ENCODE measurements at regions not wholly inside any gene's neighbourhood (a gene's known extent, or its start where the extent isn't known, plus 50 kb on each side); places are given as distances from the start of the nearest gene placed in this dataset.
"Not testable (repeated sequence)": the region's sequence is repeated elsewhere in the genome, so short reads cannot be mapped to it uniquely, and the experiment has no call there.

- H3K4me1 Mint-ChIP-seq; H3K4me1 ChIP-seq (ENCODE audit: insufficient read depth, low read length); H3K36me3 ChIP-seq (ENCODE audit: insufficient read depth, low read length); H3K4me3 ChIP-seq (ENCODE audit: low read length in 2 of 2); intact Hi-C loops (cut with micrococcal nuclease); POLR2A ChIA-PET (ENCODE audit: partially characterized antibody); DNase-seq; H3K36me3 Mint-ChIP-seq; H3K27ac ChIP-seq (ENCODE audit: low read depth, low read length); H3K27me3 ChIP-seq (ENCODE audit: insufficient read depth, low read length); H3K9me3 ChIP-seq (ENCODE audit: control insufficient read depth in 1 of 2, low read length in 2 of 2); H3K4me3 Mint-ChIP-seq; H3K27me3 Mint-ChIP-seq; CTCF ChIA-PET (ENCODE audit: partially characterized antibody); H3K27ac Mint-ChIP-seq: not testable (repeated sequence)
- peaks cover 2 to 38% (median 21%) of the 10 kb centered on the region in 8 donors for H3K9me3 Mint-ChIP-seq
Observed at GRCh38 chr7:115597220-115597619, 433.3 kb downstream of the TFEC start.

- Histone ChIP-seq H3K27ac (ENCODE audit: low read depth, low read length) (no peak overlapping the region), H3K9me3 (ENCODE audit: control insufficient read depth in 1 of 2, low read length in 2 of 2) (no peaks in the 10 kb centered on the region), H3K36me3 (ENCODE audit: insufficient read depth, low read length) (no peaks in the 10 kb centered on the region), H3K4me3 (ENCODE audit: low read length in 2 of 2) (no peak overlapping the region), H3K27me3 (ENCODE audit: insufficient read depth, low read length) (no peaks in the 10 kb centered on the region), H3K4me1 (ENCODE audit: insufficient read depth, low read length) (no peaks in the 10 kb centered on the region)
- no peak overlapping the region for H3K27ac Mint-ChIP-seq
- intact Hi-C loops (cut with micrococcal nuclease), result no loop called here
- H3K27me3 Mint-ChIP-seq, result peaks cover 1 to 5% of the 10 kb centered on the region in 2 donors
- CTCF ChIA-PET (ENCODE audit: partially characterized antibody), result no interaction called here
- H3K4me3 Mint-ChIP-seq, result no peak overlapping the region
- H3K4me1 Mint-ChIP-seq, result no peaks in the 10 kb centered on the region
- H3K36me3 Mint-ChIP-seq, result no peaks in the 10 kb centered on the region
- H3K9me3 Mint-ChIP-seq, result peaks cover 2 to 36% (median 18%) of the 10 kb centered on the region in 8 donors
- DNase-seq, result no peak
- POLR2A ChIA-PET (ENCODE audit: partially characterized antibody), result no interaction called here
Observed at GRCh38 chr7:115593111-115593510, 437.5 kb downstream of the TFEC start.

GRCh38 chr7:115585015-115585718, 445.4 kb downstream of the TFEC start:
- Mint-ChIP-seq H3K4me3 (no peak overlapping the region), H3K9me3 (peaks cover 0 to 5% (median 0%) of the 10 kb centered on the region in 8 donors), H3K4me1 (peaks cover 0 to 3% (median 0%) of the 10 kb centered on the region in 4 donors), H3K27ac (no peak overlapping the region), H3K27me3 (peaks cover 0 to 3% of the 10 kb centered on the region in 2 donors), H3K36me3 (no peaks in the 10 kb centered on the region)
- Histone ChIP-seq H3K4me3 (ENCODE audit: low read length in 2 of 2) (no peak overlapping the region), H3K27ac (ENCODE audit: low read depth, low read length) (no peak overlapping the region), H3K4me1 (ENCODE audit: insufficient read depth, low read length) (no peaks in the 10 kb centered on the region), H3K27me3 (ENCODE audit: insufficient read depth, low read length) (no peaks in the 10 kb centered on the region), H3K9me3 (ENCODE audit: control insufficient read depth in 1 of 2, low read length in 2 of 2) (no peaks in the 10 kb centered on the region), H3K36me3 (ENCODE audit: insufficient read depth, low read length) (no peaks in the 10 kb centered on the region)
- ChIA-PET POLR2A (ENCODE audit: partially characterized antibody) (no interaction called here), CTCF (ENCODE audit: partially characterized antibody) (no interaction called here)
- DNase-seq, result no peak
- intact Hi-C loops (cut with micrococcal nuclease), result no loop called here

DNA sequence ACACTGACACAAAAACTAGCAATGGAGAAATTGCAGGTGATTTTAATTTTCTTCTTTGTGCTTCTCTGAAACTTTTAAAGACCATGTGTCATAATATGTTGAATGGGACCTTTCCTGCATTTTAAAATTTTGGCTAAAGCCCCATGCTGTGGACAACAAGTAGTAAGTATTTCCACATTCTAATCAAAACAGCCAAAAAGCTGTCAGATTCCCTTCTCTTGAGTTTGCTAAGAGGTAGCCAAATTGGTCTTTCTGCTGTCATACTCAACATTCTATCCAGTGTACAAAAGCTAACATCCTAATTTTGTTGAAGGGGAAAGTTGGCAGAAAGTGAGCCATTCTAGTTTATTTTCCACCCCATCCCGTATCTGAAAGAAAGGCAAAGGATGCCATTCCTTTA, 447.6 kb downstream of the TFEC start:
- Histone ChIP-seq H3K4me1 (ENCODE audit: insufficient read depth, low read length) (no peaks in the 10 kb centered on the region), H3K4me3 (ENCODE audit: low read length in 2 of 2) (no peak overlapping the region), H3K27ac (ENCODE audit: low read depth, low read length) (no peak overlapping the region), H3K27me3 (ENCODE audit: insufficient read depth, low read length) (no peaks in the 10 kb centered on the region), H3K36me3 (ENCODE audit: insufficient read depth, low read length) (no peaks in the 10 kb centered on the region), H3K9me3 (ENCODE audit: control insufficient read depth in 1 of 2, low read length in 2 of 2) (no peaks in the 10 kb centered on the region)
- Mint-ChIP-seq H3K27ac (no peak overlapping the region), H3K9me3 (no peaks in the 10 kb centered on the region), H3K27me3 (no peaks in the 10 kb centered on the region), H3K4me1 (peaks cover 0 to 3% (median 0%) of the 10 kb centered on the region in 4 donors), H3K36me3 (no peaks in the 10 kb centered on the region), H3K4me3 (no peak overlapping the region)
- ChIA-PET CTCF (ENCODE audit: partially characterized antibody) (no interaction called here), POLR2A (ENCODE audit: partially characterized antibody) (no interaction called here)
- no peak for DNase-seq
- intact Hi-C loops (cut with micrococcal nuclease), result no loop called here

DNA sequence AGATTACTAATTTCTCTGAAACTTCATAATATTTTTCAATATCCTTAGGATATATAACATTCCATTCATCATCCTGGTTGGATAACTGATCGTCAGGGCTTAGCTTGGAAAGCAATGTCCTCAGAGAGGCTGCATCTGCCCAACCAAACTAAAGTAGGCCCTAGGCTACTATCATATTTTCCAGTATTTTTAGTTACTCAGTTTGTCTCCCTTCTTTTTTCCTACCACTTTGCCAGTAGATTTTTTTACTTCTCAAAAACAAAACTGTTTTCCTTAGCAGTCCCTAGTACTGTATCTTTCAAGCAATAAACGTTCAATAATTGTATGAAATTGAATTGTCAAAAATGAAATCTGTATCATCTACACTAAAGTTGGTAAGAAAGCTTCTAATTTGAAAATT, 452.0 kb downstream of the TFEC start:
- H3K9me3 Mint-ChIP-seq, result no peaks in the 10 kb centered on the region
- H3K4me1 Mint-ChIP-seq, result peaks cover 0 to 3% (median 0%) of the 10 kb centered on the region in 4 donors
- H3K4me1 ChIP-seq (ENCODE audit: insufficient read depth, low read length), result no peaks in the 10 kb centered on the region
- no peak overlapping the region for H3K4me3 ChIP-seq (ENCODE audit: low read length in 2 of 2)
- H3K36me3 ChIP-seq (ENCODE audit: insufficient read depth, low read length), result no peaks in the 10 kb centered on the region
- ChIA-PET CTCF (ENCODE audit: partially characterized antibody) (no interaction called here), POLR2A (ENCODE audit: partially characterized antibody) (no interaction called here)
- no peak overlapping the region for H3K4me3 Mint-ChIP-seq
- DNase-seq, result no peak
- H3K27me3 ChIP-seq (ENCODE audit: insufficient read depth, low read length), result no peaks in the 10 kb centered on the region
- H3K27me3 Mint-ChIP-seq, result peaks cover 0 to 2% of the 10 kb centered on the region in 2 donors
- intact Hi-C loops (cut with micrococcal nuclease), result no loop called here
- no peak overlapping the region for H3K27ac ChIP-seq (ENCODE audit: low read depth, low read length)
- no peaks in the 10 kb centered on the region for H3K36me3 Mint-ChIP-seq
- H3K27ac Mint-ChIP-seq, result no peak overlapping the region
- no peaks in the 10 kb centered on the region for H3K9me3 ChIP-seq (ENCODE audit: control insufficient read depth in 1 of 2, low read length in 2 of 2)

- H3K27ac ChIP-seq (ENCODE audit: low read depth, low read length), result no peak overlapping the region
- ChIA-PET POLR2A (ENCODE audit: partially characterized antibody) (no interaction called here), CTCF (ENCODE audit: partially characterized antibody) (interaction anchor here (0.8 kb wide), 1 partner anchor 20 kb away, joined by 3 read pairs; no protein-coding TSS in a partner anchor)
- H3K9me3 ChIP-seq (ENCODE audit: control insufficient read depth in 1 of 2, low read length in 2 of 2), result no peaks in the 10 kb centered on the region
- no peaks in the 10 kb centered on the region for H3K27me3 ChIP-seq (ENCODE audit: insufficient read depth, low read length)
- H3K36me3 ChIP-seq (ENCODE audit: insufficient read depth, low read length), result no peaks in the 10 kb centered on the region
- intact Hi-C loops (cut with micrococcal nuclease), result no loop called here
- Mint-ChIP-seq H3K9me3 (no peaks in the 10 kb centered on the region), H3K36me3 (no peaks in the 10 kb centered on the region), H3K4me3 (no peak overlapping the region), H3K27me3 (peaks cover 0 to 2% of the 10 kb centered on the region in 2 donors), H3K27ac (no peak overlapping the region), H3K4me1 (no peaks in the 10 kb centered on the region)
- H3K4me3 ChIP-seq (ENCODE audit: low read length in 2 of 2), result no peak overlapping the region
- no peak for DNase-seq
- H3K4me1 ChIP-seq (ENCODE audit: insufficient read depth, low read length), result no peaks in the 10 kb centered on the region
Observed at GRCh38 chr7:115574681-115575291, 455.8 kb downstream of the TFEC start.

DNA sequence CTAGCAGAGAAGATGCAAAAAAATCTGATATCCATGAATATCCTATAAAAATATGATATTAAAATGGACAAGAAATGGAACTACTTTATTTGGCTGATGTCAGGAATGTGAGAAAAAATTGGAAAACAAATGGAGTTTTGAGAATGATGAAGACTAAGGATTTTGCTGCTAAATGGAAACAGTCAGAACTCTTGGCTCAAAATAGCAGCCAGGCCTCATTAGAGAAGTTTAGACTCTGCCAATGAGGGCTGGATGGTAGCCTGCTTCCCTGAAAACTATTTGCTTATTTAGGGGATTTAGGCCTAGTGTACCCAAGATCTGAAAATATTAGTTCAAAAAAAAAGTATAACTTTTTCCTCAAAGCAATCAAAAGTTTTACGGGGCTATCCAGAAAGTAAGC, 458.5 kb downstream of the TFEC start:
- POLR2A ChIA-PET (ENCODE audit: partially characterized antibody), result no interaction called here
- no peak overlapping the region for H3K4me3 ChIP-seq (ENCODE audit: low read length in 2 of 2)
- CTCF ChIA-PET (ENCODE audit: partially characterized antibody), result no interaction called here
- no peaks in the 10 kb centered on the region for H3K9me3 ChIP-seq (ENCODE audit: control insufficient read depth in 1 of 2, low read length in 2 of 2)
- Mint-ChIP-seq H3K36me3 (no peaks in the 10 kb centered on the region), H3K27me3 (peaks cover 3 to 4% of the 10 kb centered on the region in 2 donors), H3K9me3 (peaks cover 0 to 1% (median 0%) of the 10 kb centered on the region in 8 donors), H3K4me1 (no peaks in the 10 kb centered on the region), H3K27ac (no peak overlapping the region), H3K4me3 (no peak overlapping the region)
- no peaks in the 10 kb centered on the region for H3K27me3 ChIP-seq (ENCODE audit: insufficient read depth, low read length)
- no peaks in the 10 kb centered on the region for H3K4me1 ChIP-seq (ENCODE audit: insufficient read depth, low read length)
- no peak overlapping the region for H3K27ac ChIP-seq (ENCODE audit: low read depth, low read length)
- intact Hi-C loops (cut with micrococcal nuclease), result no loop called here
- H3K36me3 ChIP-seq (ENCODE audit: insufficient read depth, low read length), result no peaks in the 10 kb centered on the region
- DNase-seq, result no peak

All from CD4-positive, alpha-beta memory T cell (primary cell).